Panc1 (cell line): ENCODE measurements at regions not wholly inside any gene's neighbourhood (a gene's known extent, or its start where the extent isn't known, plus 50 kb on each side); places are given as distances from the start of the nearest gene placed in this dataset.

Experiments
- POLR2AphosphoS5 ChIP-seq: IDR thresholded peaks from 2 replicates; pipeline ENCODE4 v1.6.1; 2012; ENCODE audit warnings: mild to moderate bottlenecking, low read depth, low read length, moderate library complexity
- SIN3A ChIP-seq: IDR thresholded peaks from 2 replicates; pipeline ENCODE4 v1.6.1; 2012; ENCODE audit warnings: low read depth, mild to moderate bottlenecking, low read length, moderate library complexity, borderline replicate concordance; ENCODE audit not compliant: insufficient read depth
- TCF7L2 ChIP-seq: IDR thresholded peaks from 2 replicates; pipeline ENCODE4 v1.6.1; 2011; ENCODE audit warnings: mild to moderate bottlenecking, low read depth, low read length, inconsistent platforms
- TF ChIP-seq, protein P1 (sequence below): fragments of 450-650 bp; IDR thresholded peaks from 2 replicates; pipeline ENCODE4 v1.5.1; 2017; ENCODE audit warnings: mild to moderate bottlenecking
- TF ChIP-seq, protein P2 (sequence below), 2 experiments: IDR thresholded peaks; 2 replicates each; pipeline ENCODE4 v1.6.1; 2011 to 2012; ENCODE audit warnings: low read depth in 2 of 2, control low read depth in 1 of 2, low read length in 1 of 2, mild to moderate bottlenecking in 1 of 2, moderate library complexity in 1 of 2; ENCODE audit not compliant: insufficient read depth in 1 of 2

DNA sequence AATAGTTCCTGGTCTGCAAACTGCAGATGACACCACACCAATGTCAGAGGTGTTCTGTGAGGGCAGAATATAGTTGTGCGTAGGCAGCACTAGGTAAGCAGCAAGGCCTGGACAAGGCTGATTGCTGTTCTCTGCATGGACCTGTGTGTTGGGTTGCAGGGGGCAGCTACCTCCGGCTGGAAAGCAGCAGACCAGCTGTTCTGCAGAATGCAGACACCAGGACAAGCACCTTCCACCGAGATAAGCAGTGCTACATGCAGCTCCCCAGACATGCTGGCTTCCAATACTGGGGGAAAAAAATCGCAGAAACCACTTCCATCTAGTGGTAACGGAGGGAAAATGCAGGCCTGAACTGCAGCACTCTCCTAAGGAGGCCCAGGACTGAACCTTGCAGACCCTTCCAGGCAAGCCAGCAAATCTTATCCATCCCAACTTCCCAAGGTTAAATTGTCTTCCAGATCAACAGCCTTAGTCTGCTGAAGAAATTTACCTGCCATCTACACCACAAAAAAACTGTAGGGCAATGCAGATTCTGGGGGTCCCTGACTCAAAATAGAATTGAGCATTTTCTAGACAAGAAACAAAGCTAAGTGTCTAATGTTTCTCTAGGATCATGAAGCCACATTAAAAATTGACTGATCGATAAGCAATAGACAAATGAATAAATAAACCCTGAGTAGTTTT lies 50.5 kb upstream of the COBL start:
- TF ChIP-seq, protein P1, sequence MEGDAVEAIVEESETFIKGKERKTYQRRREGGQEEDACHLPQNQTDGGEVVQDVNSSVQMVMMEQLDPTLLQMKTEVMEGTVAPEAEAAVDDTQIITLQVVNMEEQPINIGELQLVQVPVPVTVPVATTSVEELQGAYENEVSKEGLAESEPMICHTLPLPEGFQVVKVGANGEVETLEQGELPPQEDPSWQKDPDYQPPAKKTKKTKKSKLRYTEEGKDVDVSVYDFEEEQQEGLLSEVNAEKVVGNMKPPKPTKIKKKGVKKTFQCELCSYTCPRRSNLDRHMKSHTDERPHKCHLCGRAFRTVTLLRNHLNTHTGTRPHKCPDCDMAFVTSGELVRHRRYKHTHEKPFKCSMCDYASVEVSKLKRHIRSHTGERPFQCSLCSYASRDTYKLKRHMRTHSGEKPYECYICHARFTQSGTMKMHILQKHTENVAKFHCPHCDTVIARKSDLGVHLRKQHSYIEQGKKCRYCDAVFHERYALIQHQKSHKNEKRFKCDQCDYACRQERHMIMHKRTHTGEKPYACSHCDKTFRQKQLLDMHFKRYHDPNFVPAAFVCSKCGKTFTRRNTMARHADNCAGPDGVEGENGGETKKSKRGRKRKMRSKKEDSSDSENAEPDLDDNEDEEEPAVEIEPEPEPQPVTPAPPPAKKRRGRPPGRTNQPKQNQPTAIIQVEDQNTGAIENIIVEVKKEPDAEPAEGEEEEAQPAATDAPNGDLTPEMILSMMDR = peak; percentile 89
- no peak for TF ChIP-seq POLR2AphosphoS5
- TF ChIP-seq SIN3A = no peak
- TF ChIP-seq, protein P2, sequence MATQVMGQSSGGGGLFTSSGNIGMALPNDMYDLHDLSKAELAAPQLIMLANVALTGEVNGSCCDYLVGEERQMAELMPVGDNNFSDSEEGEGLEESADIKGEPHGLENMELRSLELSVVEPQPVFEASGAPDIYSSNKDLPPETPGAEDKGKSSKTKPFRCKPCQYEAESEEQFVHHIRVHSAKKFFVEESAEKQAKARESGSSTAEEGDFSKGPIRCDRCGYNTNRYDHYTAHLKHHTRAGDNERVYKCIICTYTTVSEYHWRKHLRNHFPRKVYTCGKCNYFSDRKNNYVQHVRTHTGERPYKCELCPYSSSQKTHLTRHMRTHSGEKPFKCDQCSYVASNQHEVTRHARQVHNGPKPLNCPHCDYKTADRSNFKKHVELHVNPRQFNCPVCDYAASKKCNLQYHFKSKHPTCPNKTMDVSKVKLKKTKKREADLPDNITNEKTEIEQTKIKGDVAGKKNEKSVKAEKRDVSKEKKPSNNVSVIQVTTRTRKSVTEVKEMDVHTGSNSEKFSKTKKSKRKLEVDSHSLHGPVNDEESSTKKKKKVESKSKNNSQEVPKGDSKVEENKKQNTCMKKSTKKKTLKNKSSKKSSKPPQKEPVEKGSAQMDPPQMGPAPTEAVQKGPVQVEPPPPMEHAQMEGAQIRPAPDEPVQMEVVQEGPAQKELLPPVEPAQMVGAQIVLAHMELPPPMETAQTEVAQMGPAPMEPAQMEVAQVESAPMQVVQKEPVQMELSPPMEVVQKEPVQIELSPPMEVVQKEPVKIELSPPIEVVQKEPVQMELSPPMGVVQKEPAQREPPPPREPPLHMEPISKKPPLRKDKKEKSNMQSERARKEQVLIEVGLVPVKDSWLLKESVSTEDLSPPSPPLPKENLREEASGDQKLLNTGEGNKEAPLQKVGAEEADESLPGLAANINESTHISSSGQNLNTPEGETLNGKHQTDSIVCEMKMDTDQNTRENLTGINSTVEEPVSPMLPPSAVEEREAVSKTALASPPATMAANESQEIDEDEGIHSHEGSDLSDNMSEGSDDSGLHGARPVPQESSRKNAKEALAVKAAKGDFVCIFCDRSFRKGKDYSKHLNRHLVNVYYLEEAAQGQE (IDR thresholded peaks at IDR 0.05; ENCODE audit: insufficient read depth in 1 of 2, low read depth in 2 of 2, low read length in 1 of 2) = no peak
- TF ChIP-seq TCF7L2 = no peak
